Breast epithelium (tissue), 3 donors: ENCODE measurements at regions not wholly inside any gene's neighbourhood (a gene's known extent, or its start where the extent isn't known, plus 50 kb on each side); places are given as distances from the start of the nearest gene placed in this dataset.

Experiments used
- CTCF ChIP-seq, 3 donors: fragments of 450-650 bp; IDR thresholded peaks; one replicate each; pipeline ENCODE4 v1.5.1; 2016 to 2017; ENCODE audit warnings: antibody characterized with exemption in 3 of 3, mild to moderate bottlenecking in 3 of 3, moderate library complexity in 3 of 3
- POLR2A ChIP-seq: fragments of 450-650 bp; IDR thresholded peaks from one replicate; pipeline ENCODE4 v1.6.1; 2016; ENCODE audit warnings: antibody characterized with exemption, mild to moderate bottlenecking, moderate library complexity
- POLR2AphosphoS5 ChIP-seq, 3 donors: sonication (generic); formaldehyde crosslinking; IDR thresholded peaks; one replicate each; pipeline ENCODE4 v1.6.1; 2017; ENCODE audit warnings: antibody characterized with exemption in 3 of 3

GRCh38 chrX:40444798-40445496 lies 135.8 kb upstream of the ATP6AP2 start:
- TF ChIP-seq CTCF (IDR thresholded peaks at IDR 0.05) (no peak), POLR2A (no peak), POLR2AphosphoS5 (IDR thresholded peaks at IDR 0.05) (no peak)
